GM06990 (cell line): ENCODE measurements at regions not wholly inside any gene's neighbourhood (a gene's known extent, or its start where the extent isn't known, plus 50 kb on each side); places are given as distances from the start of the nearest gene placed in this dataset.

Experiments
- DNase-seq: peaks from one replicate; pipeline ENCODE4 v3.0.0-alpha.2; 2011; ENCODE audit not compliant: insufficient read length; ENCODE audit errors: extremely low read depth
- H3K27me3 ChIP-seq: replicated peaks from 2 replicates; pipeline ENCODE4 v1.6.0; 2011; ENCODE audit warnings: low read length; ENCODE audit not compliant: control insufficient read depth, insufficient read depth
- H3K36me3 ChIP-seq: 2 replicates; pipeline ENCODE4 v1.5.1; 2011; ENCODE audit warnings: low read length; ENCODE audit not compliant: control insufficient read depth, insufficient read depth
- H3K4me3 ChIP-seq: replicated peaks from 2 replicates; pipeline ENCODE4 v1.5.1; 2011; ENCODE audit warnings: low read depth, mild to moderate bottlenecking, control low read depth, low read length
- TF ChIP-seq, protein P1 (sequence below): IDR thresholded peaks from 2 replicates; pipeline ENCODE4 v1.5.1; 2011; ENCODE audit warnings: low read length, control low read depth, mild to moderate bottlenecking, inconsistent platforms; ENCODE audit not compliant: insufficient read depth, poor library complexity, severe bottlenecking

DNA sequence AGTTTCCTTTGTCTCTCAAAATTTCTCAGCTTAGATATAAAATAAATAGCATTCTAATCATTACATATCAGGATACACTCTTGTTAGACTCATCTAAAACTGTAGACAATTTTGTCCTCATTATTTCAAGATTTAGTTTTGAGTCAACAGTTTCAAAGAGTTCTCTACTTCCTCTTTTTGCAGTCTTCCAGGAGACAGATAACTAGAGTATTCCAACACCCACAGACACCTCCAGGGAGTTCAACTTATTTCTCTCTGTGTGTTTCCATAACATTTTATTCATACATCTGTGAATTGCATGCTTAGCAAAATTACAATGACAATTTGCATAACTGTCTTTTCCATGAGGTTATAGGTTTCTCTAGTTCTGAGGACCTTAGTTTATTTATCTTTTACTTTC lies 166.6 kb upstream of the HNMT start:
- TF ChIP-seq, protein P1, sequence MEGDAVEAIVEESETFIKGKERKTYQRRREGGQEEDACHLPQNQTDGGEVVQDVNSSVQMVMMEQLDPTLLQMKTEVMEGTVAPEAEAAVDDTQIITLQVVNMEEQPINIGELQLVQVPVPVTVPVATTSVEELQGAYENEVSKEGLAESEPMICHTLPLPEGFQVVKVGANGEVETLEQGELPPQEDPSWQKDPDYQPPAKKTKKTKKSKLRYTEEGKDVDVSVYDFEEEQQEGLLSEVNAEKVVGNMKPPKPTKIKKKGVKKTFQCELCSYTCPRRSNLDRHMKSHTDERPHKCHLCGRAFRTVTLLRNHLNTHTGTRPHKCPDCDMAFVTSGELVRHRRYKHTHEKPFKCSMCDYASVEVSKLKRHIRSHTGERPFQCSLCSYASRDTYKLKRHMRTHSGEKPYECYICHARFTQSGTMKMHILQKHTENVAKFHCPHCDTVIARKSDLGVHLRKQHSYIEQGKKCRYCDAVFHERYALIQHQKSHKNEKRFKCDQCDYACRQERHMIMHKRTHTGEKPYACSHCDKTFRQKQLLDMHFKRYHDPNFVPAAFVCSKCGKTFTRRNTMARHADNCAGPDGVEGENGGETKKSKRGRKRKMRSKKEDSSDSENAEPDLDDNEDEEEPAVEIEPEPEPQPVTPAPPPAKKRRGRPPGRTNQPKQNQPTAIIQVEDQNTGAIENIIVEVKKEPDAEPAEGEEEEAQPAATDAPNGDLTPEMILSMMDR, result no peak
- H3K36me3 ChIP-seq, result no peaks in the 10 kb centered on the region
- peak; percentile 9 for DNase-seq
- no peaks in the 10 kb centered on the region for H3K27me3 ChIP-seq
- no peak overlapping the region for H3K4me3 ChIP-seq

DNA sequence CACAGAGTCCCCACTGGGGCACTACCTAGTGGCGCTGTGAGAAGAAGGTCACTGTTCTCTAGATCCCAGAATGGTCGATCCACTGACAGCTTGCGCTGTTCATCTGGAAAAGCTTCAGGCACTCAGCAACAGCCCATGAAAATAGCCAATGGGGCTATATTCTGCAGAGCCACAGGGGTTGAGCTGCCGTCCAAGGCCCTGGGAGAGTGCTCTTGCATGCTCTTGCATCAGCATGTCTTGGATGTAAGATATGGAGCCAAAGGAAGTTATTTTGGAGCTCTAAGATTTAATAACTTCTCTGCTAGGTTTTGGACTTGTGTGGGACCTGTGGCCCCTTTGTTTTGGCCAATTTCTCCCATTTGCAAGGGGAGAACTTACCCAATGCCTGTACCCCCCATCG lies 164.7 kb upstream of the HNMT start:
- TF ChIP-seq, protein P1, result no peak
- no peak for DNase-seq
- Histone ChIP-seq H3K27me3 (no peaks in the 10 kb centered on the region), H3K36me3 (no peaks in the 10 kb centered on the region), H3K4me3 (no peak overlapping the region)

DNA sequence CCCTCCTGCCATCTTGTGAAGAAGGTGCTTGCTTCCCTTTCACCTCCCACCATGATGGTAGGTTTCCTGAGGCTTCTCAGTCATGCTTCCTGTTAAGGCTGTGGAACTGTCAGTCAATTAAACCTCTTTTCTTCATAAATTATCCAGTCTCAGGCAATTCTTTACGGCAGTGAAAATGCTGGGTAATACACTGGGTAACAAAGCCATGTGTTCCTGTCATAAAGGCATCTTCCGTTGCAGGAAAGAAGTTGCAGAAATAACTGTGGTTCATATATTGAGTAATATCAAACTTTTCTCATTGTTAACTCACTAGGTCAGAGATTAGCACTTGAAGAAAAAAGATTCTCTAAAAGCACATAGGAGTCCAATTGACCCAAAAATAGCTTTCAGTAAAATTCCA lies 163.9 kb upstream of the HNMT start:
- no peak overlapping the region for H3K4me3 ChIP-seq
- no peaks in the 10 kb centered on the region for H3K27me3 ChIP-seq
- H3K36me3 ChIP-seq, result no peaks in the 10 kb centered on the region
- DNase-seq, result no peak
- TF ChIP-seq, protein P1, result no peak

DNA sequence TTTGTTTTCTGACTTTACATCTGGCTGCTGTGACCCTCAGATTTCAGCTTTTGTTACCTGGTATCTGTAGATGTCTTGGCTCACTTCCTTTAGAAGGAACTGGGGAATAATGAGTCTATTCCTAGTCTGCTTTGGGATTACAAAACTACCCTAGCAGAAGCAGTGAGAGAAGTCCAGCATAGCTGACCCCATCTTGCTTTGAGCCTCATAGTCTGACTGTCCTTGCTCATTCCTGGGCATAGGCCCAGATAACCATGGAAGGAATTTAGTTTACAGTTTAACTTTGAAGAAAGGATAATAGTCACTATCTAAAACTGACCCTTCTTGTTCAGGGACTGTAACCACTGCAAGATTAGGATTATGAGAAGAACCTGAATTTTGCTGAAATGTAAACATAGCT lies 163.0 kb upstream of the HNMT start:
- DNase-seq, result no peak
- TF ChIP-seq, protein P1, result no peak
- no peaks in the 10 kb centered on the region for H3K27me3 ChIP-seq
- H3K36me3 ChIP-seq, result no peaks in the 10 kb centered on the region
- no peak overlapping the region for H3K4me3 ChIP-seq

DNA sequence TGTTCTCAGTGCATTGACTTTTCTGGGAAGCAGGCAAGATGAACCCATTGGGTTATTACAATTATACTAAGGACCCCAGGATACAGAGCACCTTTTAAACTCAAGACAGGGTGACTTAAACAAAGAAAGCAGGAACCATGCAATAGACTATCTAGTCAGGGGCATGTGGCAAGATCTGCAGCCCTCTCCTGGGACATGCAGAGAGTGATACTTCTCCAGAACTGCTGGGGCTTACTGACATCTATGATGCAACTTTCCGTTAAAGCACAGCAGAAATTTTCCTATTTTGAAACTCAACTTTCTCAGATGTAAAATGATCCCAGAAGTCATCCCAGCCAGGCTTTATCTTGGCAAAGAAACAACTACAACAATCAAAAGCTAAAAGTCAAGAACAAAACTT lies 162.2 kb upstream of the HNMT start:
- TF ChIP-seq, protein P1, result no peak
- Histone ChIP-seq H3K27me3 (no peaks in the 10 kb centered on the region), H3K4me3 (no peak overlapping the region), H3K36me3 (no peaks in the 10 kb centered on the region)
- DNase-seq, result no peak

DNA sequence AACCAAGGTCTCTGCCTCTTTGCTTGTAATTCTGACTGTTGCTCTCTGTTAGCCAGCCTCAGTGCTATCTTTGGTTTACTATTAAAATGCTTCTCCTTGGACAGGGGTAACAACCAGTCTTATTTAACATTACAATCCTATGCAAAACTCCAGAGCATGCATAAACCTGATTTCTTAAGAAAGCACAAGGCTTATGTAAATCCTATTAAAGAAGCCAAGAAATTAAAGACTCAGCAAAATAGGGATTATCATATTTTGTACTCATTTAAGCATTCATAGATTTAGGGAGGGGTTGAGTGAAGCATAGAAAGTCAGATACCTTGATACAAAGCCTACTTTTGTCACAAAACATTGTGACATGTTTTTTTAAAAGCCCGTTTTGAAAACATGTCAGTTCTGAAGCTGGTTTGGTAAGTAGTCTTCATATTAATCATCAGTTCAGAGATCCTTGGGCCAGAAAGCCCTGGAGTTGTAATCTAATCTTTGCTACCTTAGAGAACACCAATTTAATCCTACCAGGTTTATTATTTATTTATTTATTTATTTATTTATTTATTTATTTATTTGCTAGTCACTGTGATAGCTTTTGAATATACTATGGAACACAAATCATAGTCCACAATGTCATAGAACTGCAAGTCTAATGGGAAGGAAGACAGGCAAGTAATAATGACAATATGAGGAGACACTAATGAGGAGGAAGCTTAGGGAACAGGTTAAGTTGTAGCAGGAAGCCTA lies 158.0 kb upstream of the HNMT start:
- Histone ChIP-seq H3K4me3 (no peak overlapping the region), H3K27me3 (no peaks in the 10 kb centered on the region), H3K36me3 (no peaks in the 10 kb centered on the region)
- TF ChIP-seq, protein P1, result no peak
- DNase-seq, result no peak
